Calu3 (cell line): ENCODE measurements at regions not wholly inside any gene's neighbourhood (a gene's known extent, or its start where the extent isn't known, plus 50 kb on each side); places are given as distances from the start of the nearest gene placed in this dataset.
"Not testable (repeated sequence)": the region's sequence is repeated elsewhere in the genome, so short reads cannot be mapped to it uniquely, and the experiment has no call there.

Experiments
- BruUV-seq: library from RNA; stranded (reverse); fragments of 400-500 nt; replicated peaks from 2 replicates; lab custom pipeline; 2021; lab: Mats Ljungman, UMichigan
- CTCF ChIA-PET: fragments of 300-600 bp; sonication (Branson Sonifier 250); formaldehyde crosslinking; loops from one replicate; lab custom pipeline; 2022; ENCODE audit warnings: antibody characterized with exemption; lab: Charles Lee
- DNase-seq: peaks from one replicate; pipeline ENCODE4 v3.0.0; 2022
- H3K27ac Mint-ChIP-seq: one replicate; pipeline ENCODE4 v1.8.0; 2022; ENCODE audit warnings: mixed read lengths; ENCODE audit not compliant: unreplicated experiment
- H3K27me3 Mint-ChIP-seq: one replicate; pipeline ENCODE4 v1.8.0; 2022; ENCODE audit warnings: mixed read lengths; ENCODE audit not compliant: unreplicated experiment
- H3K36me3 Mint-ChIP-seq: one replicate; pipeline ENCODE4 v1.8.0; 2022; ENCODE audit warnings: mild to moderate bottlenecking, moderate library complexity, mixed read lengths; ENCODE audit not compliant: insufficient read depth, unreplicated experiment
- H3K4me1 Mint-ChIP-seq: one replicate; pipeline ENCODE4 v1.8.0; 2022; ENCODE audit warnings: mild to moderate bottlenecking, low read depth, mixed read lengths; ENCODE audit not compliant: unreplicated experiment
- H3K4me3 Mint-ChIP-seq: one replicate; pipeline ENCODE4 v1.8.0; 2022; ENCODE audit warnings: mild to moderate bottlenecking, low read depth, moderate library complexity, mixed read lengths; ENCODE audit not compliant: unreplicated experiment
- H3K9me3 Mint-ChIP-seq: one replicate; pipeline ENCODE4 v1.8.0; 2022; ENCODE audit warnings: low read depth, mixed read lengths; ENCODE audit not compliant: unreplicated experiment
- intact Hi-C: fragments of 100-400 bp; cut with micrococcal nuclease; formaldehyde crosslinking; loops from one replicate; pipeline ENCODE4 v1.10.0; 2022; ENCODE audit not compliant: unreplicated experiment
- TF ChIP-seq, protein P1 (sequence below): fragments of 200-600 bp; IDR thresholded peaks from one replicate; pipeline ENCODE4 v1.8.0; 2022; ENCODE audit warnings: antibody characterized with exemption; ENCODE audit not compliant: unreplicated experiment

- TF ChIP-seq, protein P1, sequence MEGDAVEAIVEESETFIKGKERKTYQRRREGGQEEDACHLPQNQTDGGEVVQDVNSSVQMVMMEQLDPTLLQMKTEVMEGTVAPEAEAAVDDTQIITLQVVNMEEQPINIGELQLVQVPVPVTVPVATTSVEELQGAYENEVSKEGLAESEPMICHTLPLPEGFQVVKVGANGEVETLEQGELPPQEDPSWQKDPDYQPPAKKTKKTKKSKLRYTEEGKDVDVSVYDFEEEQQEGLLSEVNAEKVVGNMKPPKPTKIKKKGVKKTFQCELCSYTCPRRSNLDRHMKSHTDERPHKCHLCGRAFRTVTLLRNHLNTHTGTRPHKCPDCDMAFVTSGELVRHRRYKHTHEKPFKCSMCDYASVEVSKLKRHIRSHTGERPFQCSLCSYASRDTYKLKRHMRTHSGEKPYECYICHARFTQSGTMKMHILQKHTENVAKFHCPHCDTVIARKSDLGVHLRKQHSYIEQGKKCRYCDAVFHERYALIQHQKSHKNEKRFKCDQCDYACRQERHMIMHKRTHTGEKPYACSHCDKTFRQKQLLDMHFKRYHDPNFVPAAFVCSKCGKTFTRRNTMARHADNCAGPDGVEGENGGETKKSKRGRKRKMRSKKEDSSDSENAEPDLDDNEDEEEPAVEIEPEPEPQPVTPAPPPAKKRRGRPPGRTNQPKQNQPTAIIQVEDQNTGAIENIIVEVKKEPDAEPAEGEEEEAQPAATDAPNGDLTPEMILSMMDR: no peak
These were observed 66.1 kb upstream of the ANKRD55 start for GRCh38 chr5:56299212-56299611.

DNA sequence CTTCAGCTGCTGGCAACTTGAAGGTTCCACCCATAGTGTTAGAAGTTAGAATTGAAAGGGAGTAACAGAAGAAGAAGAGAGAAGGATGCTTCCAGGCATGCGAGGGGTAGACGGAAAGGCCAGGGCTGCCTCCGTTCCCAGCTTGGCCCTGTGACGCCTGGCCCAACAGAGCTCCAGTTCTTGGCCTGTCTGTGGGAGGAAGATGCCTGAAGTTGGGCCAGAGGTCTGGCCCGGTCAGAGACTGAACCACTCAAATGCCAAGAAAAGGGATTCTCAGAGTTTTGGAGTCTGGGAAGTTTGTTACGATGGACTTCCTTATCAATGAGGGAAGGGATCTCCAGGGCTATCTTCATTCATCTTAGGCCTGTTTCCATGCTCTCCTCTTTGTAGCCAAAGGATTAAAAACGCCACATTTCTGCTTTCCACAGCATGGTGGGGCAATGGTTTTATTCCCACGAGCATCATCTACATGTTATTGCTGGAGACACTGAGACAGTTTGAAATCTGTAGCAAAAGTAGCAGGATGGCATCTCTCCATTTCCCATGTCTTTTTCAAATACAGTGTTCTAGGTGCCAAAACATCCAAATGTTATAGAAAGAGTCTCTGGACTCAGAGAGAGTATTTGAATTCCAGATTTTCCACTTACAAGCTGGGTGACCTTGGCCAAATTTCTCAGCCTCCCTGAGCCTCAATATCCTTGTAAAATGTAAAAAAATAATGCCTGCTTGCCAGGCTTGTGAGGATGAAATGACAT, 65.4 kb upstream of the ANKRD55 start:
- BruUV-seq: no TSS peak
- Mint-ChIP-seq H3K9me3 (peaks cover 2% of the 10 kb centered on the region), H3K4me3 (no peak overlapping the region), H3K36me3 (no peaks in the 10 kb centered on the region), H3K4me1 (no peaks in the 10 kb centered on the region), H3K27me3 (no peaks in the 10 kb centered on the region), H3K27ac (no peak overlapping the region)
- DNase-seq: no peak
- TF ChIP-seq, protein P1: no peak
- CTCF ChIA-PET: no interaction called here
- intact Hi-C loops: no loop called here

More at GRCh38 chr5:56299212-56299611, 66.1 kb upstream of the ANKRD55 start:
- peaks cover 2% of the 10 kb centered on the region for H3K9me3 Mint-ChIP-seq
- no peak for DNase-seq
- H3K27ac Mint-ChIP-seq: no peak overlapping the region
- no peaks in the 10 kb centered on the region for H3K36me3 Mint-ChIP-seq
- CTCF ChIA-PET: no interaction called here
- H3K4me1 Mint-ChIP-seq: no peaks in the 10 kb centered on the region
- no TSS peak for BruUV-seq
- no peaks in the 10 kb centered on the region for H3K27me3 Mint-ChIP-seq
- no peak overlapping the region for H3K4me3 Mint-ChIP-seq
- intact Hi-C loops: no loop called here

GRCh38 chr5:56297851-56298250, 64.7 kb upstream of the ANKRD55 start:
- no peak overlapping the region for H3K4me3 Mint-ChIP-seq
- H3K9me3 Mint-ChIP-seq: peaks cover 2% of the 10 kb centered on the region
- H3K27me3 Mint-ChIP-seq: no peaks in the 10 kb centered on the region
- H3K36me3 Mint-ChIP-seq: no peaks in the 10 kb centered on the region
- intact Hi-C loops: no loop called here
- no peak for DNase-seq
- CTCF ChIA-PET: no interaction called here
- H3K27ac Mint-ChIP-seq: no peak overlapping the region
- no TSS peak for BruUV-seq
- TF ChIP-seq, protein P1: no peak
- no peaks in the 10 kb centered on the region for H3K4me1 Mint-ChIP-seq

DNA sequence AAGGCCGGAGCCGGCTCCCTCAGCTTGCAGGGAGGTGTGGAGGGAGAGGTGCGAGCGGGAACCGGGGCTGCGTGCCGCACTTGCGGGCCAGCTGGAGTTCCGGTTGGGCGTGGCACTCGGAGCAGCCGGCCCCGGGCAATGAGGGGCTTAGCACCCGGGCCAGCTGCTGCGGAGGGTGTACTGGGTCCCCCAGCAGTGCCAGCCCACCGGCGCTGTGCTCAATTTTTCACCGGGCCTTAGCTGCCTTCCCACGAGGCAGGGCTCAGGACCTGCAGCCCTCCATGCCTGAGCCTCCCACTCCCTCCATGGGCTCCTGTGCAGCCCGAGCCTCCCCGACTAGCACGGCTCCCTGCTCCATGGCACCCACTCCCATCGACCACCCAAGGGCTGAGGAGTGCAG, 62.2 kb upstream of the ANKRD55 start:
- CTCF ChIA-PET: interaction anchor here (0.8 kb wide), 1 partner anchor 25 kb away, joined by 5 read pairs; no protein-coding TSS in a partner anchor
- H3K27me3 Mint-ChIP-seq, intact Hi-C loops, DNase-seq, BruUV-seq, H3K27ac Mint-ChIP-seq, H3K36me3 Mint-ChIP-seq, H3K9me3 Mint-ChIP-seq, H3K4me3 Mint-ChIP-seq, H3K4me1 Mint-ChIP-seq: not testable (repeated sequence)

DNA sequence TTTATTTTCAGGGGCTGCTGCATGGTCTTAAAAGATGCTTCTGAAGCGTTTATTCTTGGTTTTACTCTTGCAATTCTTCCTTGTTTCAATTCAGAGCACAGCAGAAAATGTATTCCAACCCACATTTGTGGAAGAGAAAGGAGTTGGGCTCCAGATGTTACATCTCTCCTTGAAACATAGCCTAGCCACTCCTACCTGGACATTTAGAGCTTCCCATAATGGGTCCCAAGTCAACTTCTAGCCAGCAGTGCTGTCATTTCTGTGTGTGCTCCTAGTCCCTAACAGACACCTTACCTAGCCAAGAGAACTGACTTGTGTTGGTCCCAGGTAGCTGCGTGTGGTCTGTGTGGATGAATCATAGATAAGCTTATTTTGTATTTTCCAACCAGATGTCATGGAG, 61.2 kb upstream of the ANKRD55 start:
- Mint-ChIP-seq H3K27ac (no peak overlapping the region), H3K4me1 (peaks cover under 1% of the 10 kb centered on the region), H3K36me3 (no peaks in the 10 kb centered on the region), H3K4me3 (no peak overlapping the region), H3K9me3 (peaks cover 2% of the 10 kb centered on the region), H3K27me3 (no peaks in the 10 kb centered on the region)
- intact Hi-C loops: no loop called here
- TF ChIP-seq, protein P1: no peak
- no TSS peak for BruUV-seq
- CTCF ChIA-PET: no interaction called here
- no peak for DNase-seq

GRCh38 chr5:56292874-56293273, 59.7 kb upstream of the ANKRD55 start:
- CTCF ChIA-PET: interaction anchor here (0.6 kb wide), 1 partner anchor 357 kb away, joined by 4 read pairs; no protein-coding TSS in a partner anchor
- H3K36me3 Mint-ChIP-seq, DNase-seq, BruUV-seq, H3K27me3 Mint-ChIP-seq, H3K9me3 Mint-ChIP-seq, H3K4me3 Mint-ChIP-seq, H3K27ac Mint-ChIP-seq, intact Hi-C loops: not testable (repeated sequence)
- H3K4me1 Mint-ChIP-seq: peaks cover 15% of the 10 kb centered on the region
